ENCODE measurements at regions not wholly inside any gene's neighbourhood (a gene's known extent, or its start where the extent isn't known, plus 50 kb on each side); places are given as distances from the start of the nearest gene placed in this dataset.

- no peak for TF ChIP-seq CTCF (IDR thresholded peaks at IDR 0.05)
- DNase-seq (ENCODE audit: low spot score in 2 of 2): no peak
- WGBS, 2 donors: 31 to 64% methylated on average over 2 of the region's 2 CpGs
- intact Hi-C loops (cut with DNase I; ENCODE audit: low total_unique reads): no loop called here
- no peak overlapping the region for H3K4me3 ChIP-seq (ENCODE audit: low read depth, poor library complexity, severe bottlenecking)
These were observed 502.7 kb downstream of the FGF9 start for GRCh38 chr13:22173610-22174009.

- no peak for DNase-seq (ENCODE audit: low spot score in 2 of 2)
- intact Hi-C loops (cut with DNase I; ENCODE audit: low total_unique reads): no loop called here
- TF ChIP-seq CTCF (IDR thresholded peaks at IDR 0.05) (no peak), POLR2A (IDR thresholded peaks at IDR 0.05) (no peak)
- WGBS, 2 donors: 80 to 85% methylated on average over 8 of the region's 8 CpGs
- no peak overlapping the region for H3K4me3 ChIP-seq (ENCODE audit: low read depth, poor library complexity, severe bottlenecking)
These were observed 504.4 kb downstream of the FGF9 start for GRCh38 chr13:22175241-22175640.

GRCh38 chr13:22175815-22176214 is 504.9 kb downstream of the FGF9 start:
- no peak for DNase-seq (ENCODE audit: low spot score in 2 of 2)
- TF ChIP-seq CTCF (IDR thresholded peaks at IDR 0.05) (no peak), POLR2A (IDR thresholded peaks at IDR 0.05) (no peak)
- intact Hi-C loops (cut with DNase I; ENCODE audit: low total_unique reads): no loop called here
- no peak overlapping the region for H3K4me3 ChIP-seq (ENCODE audit: low read depth, poor library complexity, severe bottlenecking)
- WGBS, 2 donors: 87 to 90% methylated on average over 7 of the region's 7 CpGs

GRCh38 chr13:22176968-22177520 is 506.2 kb downstream of the FGF9 start:
- intact Hi-C loops (cut with DNase I; ENCODE audit: low total_unique reads): no loop called here
- no peak overlapping the region for H3K4me3 ChIP-seq (ENCODE audit: low read depth, poor library complexity, severe bottlenecking)
- TF ChIP-seq POLR2A (IDR thresholded peaks at IDR 0.05) (no peak), CTCF (IDR thresholded peaks at IDR 0.05) (no peak)
- DNase-seq (ENCODE audit: low spot score in 2 of 2): no peak
- 72 to 75% methylated on average over 4 of the region's 4 CpGs for WGBS, 2 donors

- no peak for DNase-seq (ENCODE audit: low spot score in 2 of 2)
- no peak for TF ChIP-seq CTCF (IDR thresholded peaks at IDR 0.05)
- no peak for TF ChIP-seq POLR2A (IDR thresholded peaks at IDR 0.05)
- WGBS, 2 donors: 90 to 95% methylated on average over 2 of the region's 2 CpGs
- intact Hi-C loops (cut with DNase I; ENCODE audit: low total_unique reads): no loop called here
- H3K4me3 ChIP-seq (ENCODE audit: low read depth, poor library complexity, severe bottlenecking): no peak overlapping the region
These were observed 508.0 kb downstream of the FGF9 start for GRCh38 chr13:22178878-22179277.

GRCh38 chr13:22187329-22187728 is 516.5 kb downstream of the FGF9 start:
- no peak for DNase-seq (ENCODE audit: low spot score in 2 of 2)
- intact Hi-C loops (cut with DNase I; ENCODE audit: low total_unique reads): no loop called here
- no peak overlapping the region for H3K4me3 ChIP-seq (ENCODE audit: low read depth, poor library complexity, severe bottlenecking)
- WGBS, 2 donors: 43 to 54% methylated on average over 2 of the region's 2 CpGs
- no peak for TF ChIP-seq POLR2A (IDR thresholded peaks at IDR 0.05)
- no peak for TF ChIP-seq CTCF (IDR thresholded peaks at IDR 0.05)

All from lower leg skin (tissue), 4 donors.